ENCODE measurements at regions not wholly inside any gene's neighbourhood (a gene's known extent, or its start where the extent isn't known, plus 50 kb on each side); places are given as distances from the start of the nearest gene placed in this dataset.

DNA sequence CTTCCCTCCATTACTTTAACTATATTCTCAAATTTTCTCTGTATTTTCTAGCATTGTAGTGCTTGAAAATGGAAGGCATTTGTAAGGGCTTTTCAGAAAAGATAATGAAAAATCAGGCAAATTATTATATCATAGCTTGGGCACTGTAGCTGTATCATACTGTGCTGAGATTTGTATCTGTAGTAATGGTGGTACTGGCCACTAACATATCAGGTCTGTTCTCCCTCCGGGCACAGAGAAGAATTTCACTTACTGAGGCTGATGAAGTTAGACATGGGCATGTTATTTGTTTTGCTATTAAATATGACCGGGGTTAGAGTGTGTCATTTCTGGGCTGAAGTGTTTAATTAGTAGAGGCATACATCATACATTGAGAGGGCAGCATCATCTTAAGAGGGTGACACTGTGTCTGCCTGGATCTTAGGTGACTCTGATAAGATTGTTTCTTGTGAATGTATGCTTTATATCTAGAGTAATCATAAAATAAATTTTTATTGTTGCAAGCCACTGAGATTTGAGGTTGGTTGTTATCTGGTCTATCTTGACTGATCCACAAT is 1395.9 kb downstream of the EPHA7 start:
- WGBS (ENCODE audit: insufficient coverage, low lambda C conversion rate), result no CpG with 5 or more reads among the region's 2 CpGs
- Histone ChIP-seq H3K36me3 (ENCODE audit: control insufficient read depth, insufficient read depth, low read length) (no peaks in the 10 kb centered on the region), H3K27ac (ENCODE audit: low read length) (no peak overlapping the region), H3K27me3 (ENCODE audit: control insufficient read depth, insufficient read depth, low read length) (no peaks in the 10 kb centered on the region), H3K4me3 (ENCODE audit: low read length) (no peak overlapping the region), H3K4me1 (ENCODE audit: control insufficient read depth, insufficient read depth, low read length) (no peaks in the 10 kb centered on the region), H3K9me3 (ENCODE audit: control insufficient read depth, low read depth, low read length) (no peaks in the 10 kb centered on the region)
- DNase-seq, result no peak

- no peak overlapping the region for H3K27ac ChIP-seq (ENCODE audit: low read length)
- DNase-seq, result no peak
- H3K36me3 ChIP-seq (ENCODE audit: control insufficient read depth, insufficient read depth, low read length), result no peaks in the 10 kb centered on the region
- WGBS (ENCODE audit: insufficient coverage, low lambda C conversion rate), result no CpG with 5 or more reads among the region's 29 CpGs
- H3K27me3 ChIP-seq (ENCODE audit: control insufficient read depth, insufficient read depth, low read length), result no peaks in the 10 kb centered on the region
- no peaks in the 10 kb centered on the region for H3K4me1 ChIP-seq (ENCODE audit: control insufficient read depth, insufficient read depth, low read length)
- H3K9me3 ChIP-seq (ENCODE audit: control insufficient read depth, low read depth, low read length), result peaks cover 8% of the 10 kb centered on the region
- no peak overlapping the region for H3K4me3 ChIP-seq (ENCODE audit: low read length)
These were observed 1407.6 kb downstream of the EPHA7 start for GRCh38 chr6:92011681-92012245.

DNA sequence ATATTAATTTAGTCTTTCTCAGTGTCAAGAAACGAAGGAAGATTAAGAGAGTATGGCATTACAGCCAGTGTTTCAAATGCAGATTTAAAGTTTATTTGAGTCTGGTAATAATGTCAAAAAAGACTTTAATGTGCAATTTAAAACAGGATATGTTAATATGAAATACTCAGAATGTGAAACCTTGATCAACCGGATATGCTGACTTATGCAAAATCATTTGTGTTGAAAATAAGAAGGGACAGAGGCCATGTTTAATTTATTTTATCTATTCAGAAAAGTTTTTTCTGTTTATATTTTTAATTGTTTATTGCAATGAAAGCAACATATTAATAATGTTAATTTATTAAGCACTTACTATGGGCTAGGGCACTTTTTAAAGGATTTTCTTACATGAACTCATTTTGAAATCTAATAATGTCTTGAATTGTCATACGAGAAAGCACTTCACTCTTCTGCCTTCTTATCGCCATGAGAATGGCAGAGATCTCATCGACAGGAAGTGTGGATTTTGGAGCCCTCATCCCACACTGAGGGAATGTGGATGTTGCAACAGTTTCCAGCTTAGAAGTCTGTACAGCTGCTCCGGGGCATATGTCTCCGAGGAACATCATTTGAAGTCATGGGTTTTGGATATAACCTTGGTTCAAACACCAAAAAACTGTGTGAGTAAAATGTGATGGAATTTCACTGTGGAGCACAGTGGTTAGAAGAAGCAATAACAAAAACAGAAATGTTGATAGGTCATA is 1410.4 kb downstream of the EPHA7 start:
- Histone ChIP-seq H3K9me3 (ENCODE audit: control insufficient read depth, low read depth, low read length) (peaks cover 8% of the 10 kb centered on the region), H3K27ac (ENCODE audit: low read length) (no peak overlapping the region), H3K4me3 (ENCODE audit: low read length) (no peak overlapping the region), H3K27me3 (ENCODE audit: control insufficient read depth, insufficient read depth, low read length) (no peaks in the 10 kb centered on the region), H3K36me3 (ENCODE audit: control insufficient read depth, insufficient read depth, low read length) (no peaks in the 10 kb centered on the region), H3K4me1 (ENCODE audit: control insufficient read depth, insufficient read depth, low read length) (no peaks in the 10 kb centered on the region)
- WGBS (ENCODE audit: insufficient coverage, low lambda C conversion rate), result 100% methylated on average over 2 of the region's 7 CpGs
- DNase-seq, result no peak

DNA sequence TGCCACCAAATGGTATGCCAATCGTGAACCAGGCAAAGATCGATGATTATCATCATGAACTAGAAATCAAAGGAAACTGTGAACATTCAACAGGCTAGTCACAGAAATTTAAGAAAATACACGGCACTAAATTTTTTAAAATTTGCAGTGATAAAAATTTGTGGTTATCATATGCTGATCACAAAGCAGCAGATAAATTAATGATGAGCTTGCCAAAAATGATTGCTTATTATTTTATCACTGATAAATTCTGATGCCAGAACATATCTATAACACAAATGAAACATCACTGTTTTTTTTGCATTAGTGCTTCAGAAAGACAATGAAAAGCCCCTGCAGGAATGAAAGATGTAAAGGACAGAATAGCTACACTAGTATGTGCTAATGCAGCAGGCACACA is 1413.2 kb upstream of the MAP3K7 start:
- H3K36me3 ChIP-seq (ENCODE audit: control insufficient read depth, insufficient read depth, low read length), result no peaks in the 10 kb centered on the region
- DNase-seq, result no peak
- WGBS (ENCODE audit: insufficient coverage, low lambda C conversion rate), result no CpG with 5 or more reads among the region's 3 CpGs
- no peaks in the 10 kb centered on the region for H3K4me1 ChIP-seq (ENCODE audit: control insufficient read depth, insufficient read depth, low read length)
- no peaks in the 10 kb centered on the region for H3K27me3 ChIP-seq (ENCODE audit: control insufficient read depth, insufficient read depth, low read length)
- no peak overlapping the region for H3K4me3 ChIP-seq (ENCODE audit: low read length)
- no peaks in the 10 kb centered on the region for H3K9me3 ChIP-seq (ENCODE audit: control insufficient read depth, low read depth, low read length)
- H3K27ac ChIP-seq (ENCODE audit: low read length), result no peak overlapping the region

DNA sequence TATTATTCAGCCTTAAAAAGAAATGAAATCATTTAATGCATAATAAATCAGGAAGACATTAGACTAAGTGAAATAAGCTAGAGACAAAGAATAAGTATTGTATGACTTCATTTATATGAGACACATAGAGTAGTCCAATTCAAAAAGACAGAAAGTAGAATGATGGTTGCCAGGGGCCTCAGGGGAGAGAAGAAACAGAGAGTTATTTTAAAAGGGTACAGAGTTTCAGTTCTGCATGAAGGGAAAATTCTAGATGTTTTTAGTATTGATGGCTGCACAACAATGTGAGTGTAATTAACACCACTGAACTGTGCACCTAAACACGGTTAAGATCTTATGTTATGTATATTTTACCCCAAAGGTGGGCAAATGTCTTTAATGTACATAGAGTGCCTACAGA is 1407.9 kb upstream of the MAP3K7 start:
- no peak overlapping the region for H3K4me3 ChIP-seq (ENCODE audit: low read length)
- WGBS (ENCODE audit: insufficient coverage, low lambda C conversion rate), result 80% methylated on average over 1 of the region's 1 CpG
- H3K4me1 ChIP-seq (ENCODE audit: control insufficient read depth, insufficient read depth, low read length), result no peaks in the 10 kb centered on the region
- H3K9me3 ChIP-seq (ENCODE audit: control insufficient read depth, low read depth, low read length), result no peaks in the 10 kb centered on the region
- DNase-seq, result no peak
- H3K27ac ChIP-seq (ENCODE audit: low read length), result no peak overlapping the region
- H3K36me3 ChIP-seq (ENCODE audit: control insufficient read depth, insufficient read depth, low read length), result no peaks in the 10 kb centered on the region
- no peaks in the 10 kb centered on the region for H3K27me3 ChIP-seq (ENCODE audit: control insufficient read depth, insufficient read depth, low read length)

GRCh38 chr6:91982559-91982958 is 1395.7 kb upstream of the MAP3K7 start:
- no peak for DNase-seq
- H3K27me3 ChIP-seq (ENCODE audit: control insufficient read depth, insufficient read depth, low read length), result no peaks in the 10 kb centered on the region
- no peaks in the 10 kb centered on the region for H3K9me3 ChIP-seq (ENCODE audit: control insufficient read depth, low read depth, low read length)
- H3K4me1 ChIP-seq (ENCODE audit: control insufficient read depth, insufficient read depth, low read length), result no peaks in the 10 kb centered on the region
- no peak overlapping the region for H3K27ac ChIP-seq (ENCODE audit: low read length)
- no peaks in the 10 kb centered on the region for H3K36me3 ChIP-seq (ENCODE audit: control insufficient read depth, insufficient read depth, low read length)
- H3K4me3 ChIP-seq (ENCODE audit: low read length), result no peak overlapping the region

DNA sequence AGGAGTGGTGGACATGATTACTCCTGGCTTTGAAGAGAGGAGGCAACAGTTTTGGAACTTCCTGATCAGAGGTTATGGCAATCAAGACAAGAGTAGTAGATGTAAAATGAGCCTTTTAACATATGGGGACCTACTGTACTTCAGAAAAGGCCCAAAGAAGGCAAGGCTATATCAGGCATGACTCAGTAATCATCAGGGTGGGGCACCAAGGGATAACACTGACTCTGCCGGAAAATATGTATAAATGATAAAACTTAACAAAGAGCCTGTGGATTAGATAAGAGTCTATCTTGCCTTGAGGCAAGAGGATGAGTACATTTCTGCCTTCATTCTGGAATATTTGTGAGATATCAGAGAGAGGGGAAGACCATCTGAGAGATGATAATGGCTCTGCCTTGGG is 1389.9 kb upstream of the MAP3K7 start:
- Histone ChIP-seq H3K27me3 (ENCODE audit: control insufficient read depth, insufficient read depth, low read length) (no peaks in the 10 kb centered on the region), H3K27ac (ENCODE audit: low read length) (no peak overlapping the region), H3K4me1 (ENCODE audit: control insufficient read depth, insufficient read depth, low read length) (no peaks in the 10 kb centered on the region), H3K36me3 (ENCODE audit: control insufficient read depth, insufficient read depth, low read length) (no peaks in the 10 kb centered on the region), H3K9me3 (ENCODE audit: control insufficient read depth, low read depth, low read length) (no peaks in the 10 kb centered on the region), H3K4me3 (ENCODE audit: low read length) (no peak overlapping the region)
- no CpG with 5 or more reads among the region's 1 CpG for WGBS (ENCODE audit: insufficient coverage, low lambda C conversion rate)
- DNase-seq, result no peak

DNA sequence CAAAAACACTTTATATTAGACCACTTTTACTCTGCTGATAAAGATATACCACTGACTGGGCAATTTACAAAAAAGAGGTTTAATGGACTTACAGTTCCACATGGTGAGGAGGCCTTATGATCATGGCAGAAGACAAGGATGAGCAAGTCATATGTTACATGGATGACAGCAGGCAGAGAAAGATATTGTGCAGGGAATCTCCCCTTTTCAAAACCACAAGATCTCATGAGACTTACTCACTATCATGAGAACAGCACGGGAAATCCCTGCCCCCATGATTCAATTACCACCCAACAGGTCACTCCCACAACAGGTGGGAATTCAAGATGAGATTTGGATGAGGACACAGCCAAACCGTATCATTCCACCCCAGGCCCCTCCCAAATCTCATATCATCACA is 1383.8 kb upstream of the MAP3K7 start:
- Histone ChIP-seq H3K27ac (ENCODE audit: low read length) (no peak overlapping the region), H3K4me1 (ENCODE audit: control insufficient read depth, insufficient read depth, low read length) (no peaks in the 10 kb centered on the region), H3K9me3 (ENCODE audit: control insufficient read depth, low read depth, low read length) (no peaks in the 10 kb centered on the region), H3K27me3 (ENCODE audit: control insufficient read depth, insufficient read depth, low read length) (no peaks in the 10 kb centered on the region), H3K4me3 (ENCODE audit: low read length) (no peak overlapping the region), H3K36me3 (ENCODE audit: control insufficient read depth, insufficient read depth, low read length) (no peaks in the 10 kb centered on the region)
- WGBS (ENCODE audit: insufficient coverage, low lambda C conversion rate), result no CpG with 5 or more reads among the region's 2 CpGs
- no peak for DNase-seq

GRCh38 chr6:91965872-91966271 is 1379.0 kb upstream of the MAP3K7 start:
- Histone ChIP-seq H3K27me3 (ENCODE audit: control insufficient read depth, insufficient read depth, low read length) (no peaks in the 10 kb centered on the region), H3K9me3 (ENCODE audit: control insufficient read depth, low read depth, low read length) (no peaks in the 10 kb centered on the region), H3K36me3 (ENCODE audit: control insufficient read depth, insufficient read depth, low read length) (no peaks in the 10 kb centered on the region), H3K4me3 (ENCODE audit: low read length) (no peak overlapping the region), H3K4me1 (ENCODE audit: control insufficient read depth, insufficient read depth, low read length) (no peaks in the 10 kb centered on the region), H3K27ac (ENCODE audit: low read length) (no peak overlapping the region)
- WGBS (ENCODE audit: insufficient coverage, low lambda C conversion rate), result no CpG with 5 or more reads among the region's 1 CpG
- no peak for DNase-seq

DNA sequence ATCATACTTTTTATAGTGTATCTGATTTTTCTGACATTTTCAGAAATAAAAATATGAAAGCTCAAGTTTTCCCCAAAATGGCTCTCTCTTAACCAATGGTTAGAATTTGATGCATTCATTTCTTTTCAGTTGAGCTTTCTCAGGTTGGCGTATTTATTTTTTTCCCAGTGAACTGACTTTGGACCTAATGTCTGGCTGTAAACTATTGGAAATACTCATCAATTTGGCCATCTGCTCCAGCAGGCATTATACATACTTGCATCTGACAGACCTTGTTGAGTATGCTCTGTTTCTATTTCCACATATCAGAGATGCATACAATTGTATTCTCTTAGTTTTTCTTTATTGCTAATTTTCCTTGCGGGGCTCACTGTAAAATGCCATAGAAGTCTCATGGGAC is 1374.8 kb upstream of the MAP3K7 start:
- Histone ChIP-seq H3K27ac (ENCODE audit: low read length) (no peak overlapping the region), H3K27me3 (ENCODE audit: control insufficient read depth, insufficient read depth, low read length) (no peaks in the 10 kb centered on the region), H3K4me3 (ENCODE audit: low read length) (no peak overlapping the region), H3K36me3 (ENCODE audit: control insufficient read depth, insufficient read depth, low read length) (no peaks in the 10 kb centered on the region), H3K4me1 (ENCODE audit: control insufficient read depth, insufficient read depth, low read length) (no peaks in the 10 kb centered on the region), H3K9me3 (ENCODE audit: control insufficient read depth, low read depth, low read length) (no peaks in the 10 kb centered on the region)
- 83% methylated on average over 1 of the region's 2 CpGs for WGBS (ENCODE audit: insufficient coverage, low lambda C conversion rate)
- DNase-seq, result no peak

DNA sequence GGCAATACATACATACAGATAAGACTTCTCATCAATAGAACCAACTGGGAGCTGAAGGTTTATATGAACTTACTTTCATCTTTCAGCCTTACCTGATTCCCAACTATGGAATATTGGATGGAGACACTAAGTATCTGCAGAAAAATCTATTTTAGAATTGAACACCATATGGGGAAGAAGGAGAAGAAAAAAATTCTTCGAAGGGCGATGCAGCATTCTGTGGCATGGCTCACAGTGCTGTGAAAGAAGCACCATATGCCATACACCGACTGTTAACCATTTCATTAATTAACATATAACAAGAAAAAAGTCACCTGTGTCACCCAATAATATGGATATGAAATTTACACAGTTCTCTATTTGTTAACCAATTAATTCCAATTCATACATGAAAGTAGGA is 1374.4 kb upstream of the MAP3K7 start:
- Histone ChIP-seq H3K4me3 (ENCODE audit: low read length) (no peak overlapping the region), H3K27me3 (ENCODE audit: control insufficient read depth, insufficient read depth, low read length) (no peaks in the 10 kb centered on the region), H3K36me3 (ENCODE audit: control insufficient read depth, insufficient read depth, low read length) (no peaks in the 10 kb centered on the region), H3K4me1 (ENCODE audit: control insufficient read depth, insufficient read depth, low read length) (no peaks in the 10 kb centered on the region), H3K27ac (ENCODE audit: low read length) (no peak overlapping the region), H3K9me3 (ENCODE audit: control insufficient read depth, low read depth, low read length) (no peaks in the 10 kb centered on the region)
- DNase-seq, result no peak
- WGBS (ENCODE audit: insufficient coverage, low lambda C conversion rate), result no CpG with 5 or more reads among the region's 3 CpGs

All from large intestine (tissue), 3 donors.